Stimulated activated CD4-positive, alpha-beta T cell treated with anti-CD3 and anti-CD28 coated beads, Interleukin-1b, Interleukin-23, amount 100 ng/mL, for 24 hours (primary cell): ENCODE measurements at regions not wholly inside any gene's neighbourhood (a gene's known extent, or its start where the extent isn't known, plus 50 kb on each side); places are given as distances from the start of the nearest gene placed in this dataset.
"Not testable (repeated sequence)": the region's sequence is repeated elsewhere in the genome, so short reads cannot be mapped to it uniquely, and the experiment has no call there.

Experiments used
- DNase-seq, 4 experiments: peaks; one replicate each; pipeline ENCODE4 v3.0.0-alpha.2; 2020; ENCODE audit warnings: low read depth in 4 of 4, low spot score in 1 of 4

DNA sequence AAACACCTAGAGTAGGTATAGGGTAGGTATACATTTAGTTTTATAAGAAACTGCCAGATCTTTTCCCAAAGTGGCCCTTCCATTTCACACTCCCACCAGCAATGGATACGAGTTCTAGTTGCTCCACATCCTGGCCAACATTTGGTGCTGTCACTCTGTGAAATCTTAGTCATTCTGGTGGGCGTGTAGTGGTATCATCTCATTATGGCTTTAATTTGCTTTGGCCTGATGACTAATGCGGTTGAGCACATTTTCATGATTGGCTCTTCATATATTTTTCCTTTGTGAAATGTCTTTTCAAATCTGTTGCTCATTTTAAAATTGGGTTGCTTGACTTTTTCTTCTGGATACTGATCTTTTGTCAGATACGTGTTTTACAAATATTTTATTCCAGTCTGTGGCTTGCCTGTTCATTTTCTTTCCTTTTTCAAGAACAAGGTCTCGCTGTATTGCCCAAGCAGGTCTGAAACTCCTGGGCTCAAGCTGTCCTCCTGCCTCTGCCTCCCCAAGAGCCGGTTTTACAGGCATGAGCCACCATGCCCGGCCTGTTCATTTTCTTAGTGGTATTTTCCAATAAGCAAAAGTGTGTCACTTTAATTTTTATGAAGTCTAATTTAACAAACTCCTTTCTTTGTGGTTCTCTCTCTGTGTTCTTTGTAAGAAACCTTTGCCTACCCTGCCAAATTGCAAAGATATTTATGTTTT lies 192.4 kb downstream of the SEC14L1 start:
- peak in 1 of 4 experiments; percentile 33 for DNase-seq

DNA sequence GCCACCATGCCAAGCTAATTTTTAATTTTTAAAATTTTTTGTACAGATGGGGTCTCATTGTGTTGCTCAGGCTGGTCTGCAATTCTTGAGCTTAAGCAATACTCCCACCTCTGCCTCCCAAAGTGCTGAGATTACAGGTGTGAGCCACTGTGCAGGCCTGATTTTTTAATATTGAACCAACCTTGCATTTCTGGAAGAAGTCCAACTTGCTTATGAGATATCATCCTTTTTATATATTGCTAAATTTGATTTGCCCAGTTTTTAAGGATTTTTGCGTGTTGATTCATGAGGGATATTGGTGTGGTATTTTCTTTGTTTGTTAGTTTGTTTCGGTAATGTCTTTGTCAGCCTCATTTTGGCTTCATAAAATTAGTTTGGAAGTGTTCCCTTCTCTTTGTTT lies 196.4 kb downstream of the SEC14L1 start:
- DNase-seq: no peak

DNA sequence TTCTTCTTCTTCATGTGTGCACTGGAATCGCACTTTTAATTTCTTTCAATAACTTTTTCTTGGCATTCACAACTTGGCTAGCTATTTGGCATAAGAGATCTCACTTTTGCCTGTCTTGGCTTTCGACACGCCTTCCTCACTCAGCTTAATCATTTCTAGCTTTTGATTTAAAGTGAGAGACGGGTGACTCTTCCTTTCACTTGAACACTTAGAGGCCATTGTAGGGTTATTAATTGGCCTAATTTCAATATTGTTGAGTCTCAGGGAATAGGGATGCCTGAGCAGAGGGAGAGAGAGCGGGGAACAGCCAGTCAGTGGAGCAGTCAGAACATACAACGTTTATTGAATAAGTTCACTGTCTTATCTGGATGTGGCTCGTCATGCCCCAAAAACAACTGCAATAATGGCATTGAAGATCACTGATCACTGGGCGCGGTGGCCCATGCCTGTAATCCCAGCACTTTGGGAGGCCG lies 200.3 kb downstream of the SEC14L1 start:
- no peak for DNase-seq

DNA sequence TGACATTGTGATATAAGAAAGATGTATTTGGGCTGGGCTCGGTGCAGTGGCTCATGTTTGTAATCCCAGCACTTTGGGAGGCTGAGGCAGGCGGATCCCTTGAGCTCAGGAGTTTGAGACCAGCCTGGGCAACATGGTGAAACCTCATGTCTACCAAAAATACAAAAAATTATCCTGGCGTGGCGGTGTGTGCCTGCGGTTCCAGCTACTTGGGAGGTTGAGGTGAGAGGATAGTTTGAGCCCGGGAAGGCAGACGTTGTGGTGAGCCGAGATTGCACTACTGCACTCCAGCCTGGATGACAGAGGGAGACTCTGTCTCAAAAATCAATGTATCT lies 201.9 kb downstream of the SEC14L1 start:
- DNase-seq: not testable (repeated sequence)

DNA sequence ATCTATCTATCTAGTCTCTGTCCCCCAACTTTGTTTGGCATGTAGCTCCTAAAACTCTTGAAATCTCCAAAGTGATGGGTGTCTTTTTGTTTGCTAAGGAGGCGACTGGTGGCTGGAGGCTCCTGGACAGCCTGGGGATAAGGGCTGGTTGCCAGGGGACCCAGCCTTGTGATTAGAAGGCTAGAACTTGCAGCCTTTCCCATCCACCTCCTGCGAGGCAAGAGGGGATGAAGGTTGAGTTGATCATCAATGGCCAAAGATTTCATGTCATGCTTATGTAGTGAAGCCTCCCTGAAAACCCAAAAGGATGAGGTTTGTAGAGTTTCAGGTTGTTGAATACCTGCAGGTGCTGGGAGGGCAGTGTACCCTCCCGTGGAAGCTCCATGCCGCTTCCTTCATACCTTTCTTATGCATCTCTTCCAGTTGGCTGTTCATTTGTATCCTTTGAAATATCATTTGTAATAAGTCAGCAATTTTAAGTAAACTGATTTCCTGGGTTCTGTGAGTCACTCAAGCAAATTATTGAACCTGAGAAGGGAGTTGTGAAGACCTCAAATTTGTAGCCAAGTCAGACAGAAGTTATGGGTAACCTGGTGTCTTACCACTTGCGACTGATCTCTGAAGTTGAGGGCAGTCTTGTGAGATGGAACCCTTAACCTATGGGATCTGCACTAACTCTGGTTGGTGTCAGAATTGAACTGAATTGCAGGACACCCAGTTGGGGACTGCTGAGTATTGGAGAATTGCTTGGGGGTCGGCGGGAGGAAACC lies 202.4 kb downstream of the SEC14L1 start:
- no peak for DNase-seq

DNA sequence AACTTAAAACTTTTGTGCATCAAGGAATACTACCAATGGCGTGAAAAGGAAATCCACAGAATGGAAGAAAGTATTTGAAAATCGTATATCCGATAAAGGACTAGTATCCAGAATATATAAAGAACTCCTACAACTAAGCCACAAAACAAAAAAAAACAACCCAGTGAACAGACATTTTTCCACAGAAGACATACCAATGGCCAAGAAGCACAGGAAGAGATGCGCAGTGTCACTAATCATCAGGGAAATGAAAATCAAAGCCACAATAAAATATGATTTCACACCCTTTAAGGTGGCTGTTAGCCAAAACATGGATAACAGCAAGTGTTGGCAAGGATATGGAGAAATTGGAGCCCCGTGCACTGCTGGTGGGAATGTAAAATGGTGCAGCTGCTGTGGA lies 203.3 kb downstream of the SEC14L1 start:
- no peak for DNase-seq

DNA sequence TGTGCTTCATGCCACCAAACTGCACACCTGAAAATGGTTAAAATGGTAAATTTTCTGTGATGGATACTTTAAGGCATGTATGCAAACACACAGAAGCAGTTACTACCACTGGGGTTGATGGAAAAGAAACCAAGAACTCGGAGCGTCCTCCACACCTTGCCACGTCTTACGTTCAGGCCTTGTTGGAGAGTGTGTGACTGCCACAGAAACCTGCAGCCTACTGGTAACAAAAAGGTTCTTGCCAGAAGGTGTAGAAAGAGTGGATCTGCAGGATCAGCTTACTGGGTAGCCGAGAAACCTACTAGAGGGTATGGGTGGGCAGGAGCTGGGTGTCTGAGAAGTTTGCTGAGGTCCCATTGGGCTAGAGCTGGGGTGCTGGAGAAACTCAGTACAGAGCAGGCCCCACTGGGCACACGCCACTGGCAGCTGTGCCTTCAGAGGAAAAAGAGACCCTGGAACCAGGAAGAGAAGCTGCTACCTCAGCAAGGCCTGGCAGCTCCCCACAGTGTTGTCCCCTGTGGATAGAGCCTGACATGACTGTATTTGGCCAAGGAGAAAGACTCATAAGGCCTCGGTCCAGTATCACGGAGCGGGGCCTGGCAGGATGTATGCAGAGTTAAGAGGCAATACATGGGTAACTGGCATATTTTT lies 204.6 kb downstream of the SEC14L1 start:
- DNase-seq: no peak

DNA sequence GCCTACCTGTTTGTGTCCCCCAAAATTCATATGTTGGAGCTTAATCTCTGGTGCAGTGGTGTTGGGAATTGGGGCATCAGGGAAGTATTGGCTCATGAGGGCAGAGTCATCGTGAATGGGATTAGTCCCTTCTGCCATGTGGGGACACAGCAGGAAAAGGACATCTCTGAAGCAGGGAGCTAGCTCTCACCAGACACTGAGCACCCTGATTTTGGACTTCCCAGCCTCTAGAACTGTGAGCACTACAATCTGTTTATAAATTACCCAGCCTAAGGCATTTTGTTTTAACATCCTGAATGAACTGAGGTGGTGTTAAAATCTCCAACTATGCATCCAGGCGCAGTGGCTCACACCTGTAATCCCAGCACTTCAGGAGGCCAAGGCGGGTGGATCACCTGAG lies 206.0 kb downstream of the SEC14L1 start:
- DNase-seq: no peak

DNA sequence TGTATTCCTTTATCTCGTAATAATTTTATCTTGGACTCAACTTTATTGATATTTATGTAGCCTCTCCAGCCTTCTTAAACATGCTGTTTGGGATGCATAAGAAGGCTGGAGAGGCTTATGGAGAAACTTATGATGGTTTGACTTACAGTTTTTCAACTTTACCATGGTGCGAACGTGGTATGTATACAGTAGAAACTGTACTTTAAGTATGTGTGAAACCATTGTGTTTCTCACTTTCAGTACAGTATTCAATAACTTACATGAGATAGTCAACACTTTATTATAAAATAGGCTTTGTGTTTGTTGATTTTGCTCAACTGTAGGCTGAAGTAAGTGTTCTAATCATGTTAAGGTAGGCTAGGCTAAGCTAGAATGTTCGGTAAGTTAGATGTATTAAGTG lies 206.8 kb downstream of the SEC14L1 start:
- DNase-seq: no peak

DNA sequence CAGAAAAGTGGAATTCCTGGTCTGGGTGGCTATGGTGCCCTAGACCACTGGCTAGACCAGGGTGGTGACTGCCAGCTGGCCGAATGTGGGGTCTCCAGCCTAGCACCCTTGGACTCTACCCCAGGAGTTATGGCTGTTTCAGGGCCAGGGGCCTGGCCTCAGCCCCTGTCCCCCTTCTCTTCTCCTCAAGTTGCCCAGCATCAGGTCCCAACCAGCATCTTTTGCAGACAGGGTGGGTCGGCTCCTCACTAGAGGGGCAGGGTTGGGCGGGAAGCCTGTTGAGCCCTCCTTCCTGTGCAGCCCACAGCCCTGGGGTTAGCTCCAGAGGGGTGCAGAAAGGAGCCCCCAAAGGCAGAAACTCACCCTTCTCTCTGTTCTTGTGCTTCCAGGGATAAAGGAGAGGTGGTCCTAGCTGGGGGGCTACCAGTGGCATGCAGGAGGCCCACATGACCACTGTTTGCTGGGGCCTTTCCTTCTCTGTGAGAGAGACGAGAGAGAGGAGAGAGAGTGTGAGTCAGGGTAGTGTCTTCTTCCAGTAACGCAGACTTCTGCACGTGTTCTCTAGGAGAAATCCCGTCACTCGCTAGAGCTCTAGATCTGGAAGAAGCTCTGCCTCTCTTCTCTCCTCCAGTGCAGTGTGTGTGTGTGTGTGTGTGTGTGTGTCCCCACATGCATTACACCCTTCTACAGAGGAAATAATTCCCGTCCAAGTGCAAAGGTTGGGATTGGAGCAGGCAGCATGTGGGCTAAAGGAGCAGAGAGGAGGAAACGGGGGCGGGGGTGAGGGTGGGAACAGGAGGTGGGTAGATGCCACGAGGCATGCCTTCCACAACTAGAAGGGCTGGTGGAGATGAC lies 209.4 kb downstream of the SEC14L1 start:
- no peak for DNase-seq

DNA sequence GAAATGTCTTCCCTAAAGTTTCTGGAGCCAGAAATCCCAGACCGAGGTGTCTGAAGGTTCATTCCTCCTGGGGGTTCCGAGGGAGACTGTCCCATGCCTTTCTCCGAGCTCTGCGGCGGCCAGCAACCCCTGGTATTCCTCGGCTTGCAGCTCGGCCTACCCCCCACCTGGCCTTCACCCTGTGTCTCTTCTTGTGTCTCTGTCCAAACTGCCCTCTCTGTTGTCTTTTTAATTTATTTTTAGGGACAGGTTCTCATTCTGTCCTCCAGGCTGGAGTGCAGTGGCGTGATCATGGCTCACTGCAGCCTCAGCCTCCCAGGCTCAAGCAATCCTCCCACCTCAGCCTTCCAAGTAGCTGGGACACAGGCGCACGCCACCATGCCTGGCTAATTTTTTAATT lies 211.7 kb downstream of the SEC14L1 start:
- DNase-seq: no peak

DNA sequence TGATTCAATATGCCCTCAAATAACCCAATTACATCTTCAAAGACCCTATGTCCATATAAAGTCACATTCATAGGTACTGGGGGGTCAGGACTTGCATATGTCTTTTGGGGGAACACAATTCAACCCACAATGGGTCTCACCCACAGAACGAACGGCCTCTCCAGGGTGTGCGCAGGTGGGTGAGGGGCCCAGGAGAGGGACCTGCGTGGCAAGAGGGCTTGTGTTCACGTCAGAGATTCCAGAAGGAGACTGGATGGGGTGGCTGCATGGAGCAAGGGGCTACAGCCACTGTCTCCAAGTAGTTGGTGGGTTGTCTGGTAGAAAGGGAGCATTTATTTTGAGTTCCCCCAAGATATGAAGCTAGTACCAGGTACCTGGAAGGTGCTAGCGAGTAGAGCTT lies 212.2 kb downstream of the SEC14L1 start:
- DNase-seq: no peak

DNA sequence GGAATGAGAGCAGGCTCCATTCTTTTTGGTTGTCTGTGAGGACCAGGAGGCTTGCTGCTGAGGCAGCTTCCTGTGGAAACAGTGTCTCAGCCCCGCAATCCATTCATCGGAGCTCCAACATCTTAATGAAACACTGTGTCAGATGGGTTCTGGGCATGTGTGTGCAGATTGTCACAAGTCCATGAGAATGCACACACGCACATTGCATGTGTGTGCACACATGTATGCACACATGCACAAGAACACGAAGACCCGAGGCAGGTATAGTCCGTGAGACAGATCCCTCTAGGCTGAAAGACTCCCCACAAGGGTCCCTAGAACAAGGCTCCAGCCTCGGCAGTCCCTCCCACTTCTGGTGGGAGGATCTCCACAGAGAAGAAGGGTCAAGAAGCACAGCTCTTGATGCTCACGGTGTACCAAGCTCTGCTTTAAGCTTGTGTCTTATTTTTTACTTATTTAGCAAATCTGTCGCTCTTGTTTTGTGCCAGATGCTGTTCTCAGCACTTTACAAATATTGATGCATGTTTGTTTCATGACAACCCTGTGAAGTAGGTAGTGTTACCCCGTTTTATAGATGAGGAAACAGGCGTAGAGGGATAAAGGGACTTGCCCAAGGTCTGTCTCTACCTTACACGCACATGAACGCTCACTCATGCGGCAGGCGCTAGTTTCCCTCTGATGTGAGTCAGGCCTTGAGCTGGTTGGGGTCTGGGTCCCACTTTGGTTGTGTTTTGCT lies 213.1 kb downstream of the SEC14L1 start:
- no peak for DNase-seq

DNA sequence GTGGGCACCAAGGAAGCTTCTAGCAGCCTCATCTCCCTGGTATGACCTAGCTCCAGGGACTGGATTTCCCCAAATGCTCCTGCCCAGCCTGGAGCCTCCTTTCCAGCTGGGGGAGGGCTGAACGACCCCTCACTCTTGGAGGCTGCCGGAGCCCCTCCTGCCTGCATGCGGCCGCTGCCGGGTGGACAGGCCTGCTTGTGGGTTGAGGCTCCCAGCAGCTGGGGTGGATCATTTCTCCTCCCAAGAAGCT lies 213.6 kb downstream of the SEC14L1 start:
- no peak for DNase-seq

DNA sequence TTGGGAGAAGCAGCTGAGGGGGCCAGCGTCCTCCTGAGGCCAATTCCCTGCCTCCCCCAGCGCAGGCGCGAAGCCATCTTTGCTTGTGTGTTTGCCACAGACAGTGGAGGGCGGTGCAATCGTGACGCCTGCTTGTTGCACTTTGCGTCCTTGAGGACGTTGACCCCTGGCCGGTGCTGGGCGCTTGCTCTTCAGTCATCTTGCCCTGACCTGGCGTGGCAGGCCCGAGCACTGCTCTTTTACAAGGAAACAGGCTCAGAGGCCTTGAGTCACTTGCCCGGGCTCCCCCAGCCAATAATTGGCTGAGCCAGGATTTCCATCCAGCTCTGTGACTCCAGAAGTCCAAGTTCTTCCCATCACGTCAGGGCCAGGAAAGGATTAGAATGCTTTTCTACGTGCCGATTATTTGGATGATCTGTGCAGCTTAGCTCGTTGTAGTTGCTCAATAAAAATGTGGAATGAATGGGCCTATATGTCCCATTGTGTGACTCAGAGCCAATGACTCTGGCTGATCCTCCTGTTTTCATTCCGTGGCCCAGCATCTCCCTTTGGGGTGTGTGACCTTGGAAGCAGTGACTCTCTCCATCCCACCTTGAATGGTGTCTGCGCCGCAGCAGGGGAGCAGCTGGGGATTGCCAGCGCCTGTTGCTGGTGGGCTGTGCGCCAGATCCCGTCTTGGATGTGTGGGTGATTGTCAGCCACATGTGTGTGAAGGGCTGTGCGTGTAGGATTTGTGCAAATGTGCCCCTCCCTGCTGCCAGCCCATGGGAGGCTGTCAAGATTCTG lies 214.1 kb downstream of the SEC14L1 start:
- DNase-seq: no peak

DNA sequence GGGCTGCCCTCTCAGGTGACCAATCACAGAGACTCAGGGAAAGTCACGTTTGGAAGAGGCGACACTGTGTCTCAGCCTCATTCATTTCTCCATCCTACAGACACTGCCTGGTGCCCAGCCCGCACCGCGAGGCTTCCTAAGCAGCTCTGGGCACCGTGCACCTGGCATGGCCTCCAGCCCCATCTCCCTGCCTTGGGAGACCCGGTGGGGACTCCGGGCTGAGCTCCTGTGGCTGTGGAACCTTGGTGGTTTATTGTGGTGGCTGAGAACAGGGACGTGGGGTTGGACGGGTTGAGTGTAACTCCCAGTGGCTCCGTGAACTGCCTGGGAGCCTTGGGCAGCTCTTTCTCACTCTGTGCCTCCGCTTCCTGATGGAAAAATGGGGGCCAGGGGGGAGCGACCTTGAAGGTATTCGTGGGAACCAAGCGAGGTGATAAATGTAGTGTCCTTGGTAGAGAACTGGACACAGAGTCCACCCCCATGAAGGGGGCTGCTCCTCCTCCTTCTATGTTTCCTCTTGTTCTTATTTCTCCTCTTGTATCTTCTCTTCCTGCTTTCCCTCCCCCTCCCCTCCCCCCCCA lies 215.4 kb downstream of the SEC14L1 start:
- no peak for DNase-seq

DNA sequence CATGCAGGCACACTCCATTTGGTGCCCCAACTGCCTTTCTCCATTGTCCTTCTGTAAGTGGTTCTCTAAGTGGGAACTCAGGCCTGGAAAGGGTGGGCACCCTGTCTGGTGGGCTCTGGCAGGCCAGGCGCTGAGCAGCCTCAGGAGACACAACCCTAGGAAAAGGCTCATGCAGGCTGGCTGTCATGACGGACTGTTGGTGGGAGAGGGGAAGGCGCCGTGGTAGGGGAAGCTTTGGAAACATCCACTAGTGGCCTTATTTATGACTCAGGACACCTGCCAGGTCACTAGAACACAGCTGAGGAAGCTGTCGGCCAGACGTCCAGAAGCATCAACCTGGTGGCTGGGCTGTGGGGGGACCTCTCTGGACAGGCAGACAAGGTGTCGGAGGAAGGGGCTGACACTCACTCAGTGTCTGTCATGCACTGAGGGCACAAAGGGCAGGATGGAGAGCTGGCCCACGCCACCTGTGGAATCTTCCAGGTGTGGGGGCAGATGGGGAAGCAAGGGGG lies 216.0 kb downstream of the SEC14L1 start:
- no peak for DNase-seq

DNA sequence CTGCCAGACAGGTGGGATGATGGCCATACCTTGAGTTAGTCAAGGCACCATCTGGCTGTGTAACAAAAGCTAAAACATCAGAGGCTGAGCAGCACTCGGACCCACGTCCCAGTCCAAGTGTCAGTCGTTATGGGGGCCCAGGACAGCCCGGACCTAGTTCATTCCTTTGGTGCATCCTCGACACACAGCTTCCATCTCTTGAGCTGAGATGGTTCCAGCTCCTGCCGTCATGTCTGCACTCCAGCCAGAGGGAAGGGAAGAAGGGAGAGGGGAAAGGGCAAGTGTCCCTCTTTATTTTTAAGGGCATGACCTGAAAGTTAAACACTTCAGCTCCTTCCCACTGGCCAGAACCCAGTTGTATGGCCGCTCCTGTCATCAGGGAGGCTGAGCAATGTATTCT lies 218.0 kb downstream of the SEC14L1 start:
- no peak for DNase-seq

DNA sequence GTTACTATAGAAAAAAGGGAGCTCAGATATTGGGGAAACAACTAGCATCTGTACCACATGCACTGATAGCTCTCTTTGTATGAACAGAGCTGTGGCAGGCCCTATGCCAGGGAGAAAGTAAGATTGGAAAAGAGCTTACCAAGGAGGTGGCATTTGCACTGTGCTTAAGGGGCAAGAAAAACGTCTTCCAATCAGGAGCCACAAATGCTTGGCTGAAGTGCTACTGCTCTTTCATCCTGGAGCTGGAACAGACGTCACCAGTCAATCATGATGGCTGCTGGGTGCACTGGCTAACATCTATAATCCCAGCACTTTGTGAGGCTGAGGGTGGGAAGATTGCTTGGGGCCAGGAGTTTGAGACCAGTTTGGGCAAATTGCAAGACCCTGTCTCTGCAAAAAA lies 218.5 kb downstream of the SEC14L1 start:
- DNase-seq: no peak
